IMR-90 (cell line): ENCODE measurements at regions not wholly inside any gene's neighbourhood (a gene's known extent, or its start where the extent isn't known, plus 50 kb on each side); places are given as distances from the start of the nearest gene placed in this dataset.
A peak's percentile ranks its signal among the peaks of the same experiment; 100 is the strongest.

Source experiments
- CEBPB ChIP-seq: IDR thresholded peaks from 2 replicates; pipeline ENCODE4 v1.6.1; 2012; ENCODE audit warnings: low read depth, low read length, improper control_type of control experiment
- CHD1 ChIP-seq: IDR thresholded peaks from 2 replicates; pipeline ENCODE4 v1.6.1; 2012; ENCODE audit warnings: low read depth, low read length, improper control_type of control experiment
- CTCF ChIP-seq: conservative IDR thresholded peaks from 2 replicates; pipeline ENCODE4 v1.5.1; 2012; ENCODE audit warnings: mild to moderate bottlenecking, low read depth, low read length, improper control_type of control experiment
- FOS ChIP-seq: fragments of 150-350 bp; IDR thresholded peaks from 2 replicates; pipeline ENCODE4 v1.6.1; 2016; ENCODE audit warnings: low read depth, low read length
- MAZ ChIP-seq: IDR thresholded peaks from 2 replicates; pipeline ENCODE4 v1.6.1; 2012; ENCODE audit warnings: low read depth, mild to moderate bottlenecking, low read length, improper control_type of control experiment, moderate library complexity, borderline replicate concordance
- MXI1 ChIP-seq: IDR thresholded peaks from 2 replicates; pipeline ENCODE4 v1.6.1; 2012; ENCODE audit warnings: low read depth, mild to moderate bottlenecking, low read length, moderate library complexity, borderline replicate concordance
- POLR2A ChIP-seq: IDR thresholded peaks from 2 replicates; pipeline ENCODE4 v1.6.1; 2012; ENCODE audit warnings: mild to moderate bottlenecking, low read depth, low read length
- RAD21 ChIP-seq: IDR thresholded peaks from 2 replicates; pipeline ENCODE4 v1.6.1; 2012; ENCODE audit warnings: low read length, improper control_type of control experiment
- RCOR1 ChIP-seq: IDR thresholded peaks from 2 replicates; pipeline ENCODE4 v1.6.1; 2012; ENCODE audit warnings: mild to moderate bottlenecking, low read length, improper control_type of control experiment; ENCODE audit not compliant: insufficient replicate concordance
- RFX5 ChIP-seq: IDR thresholded peaks from 2 replicates; pipeline ENCODE4 v1.8.0; 2012; ENCODE audit warnings: low read depth, mild to moderate bottlenecking, low read length, moderate library complexity
- SMC3 ChIP-seq: fragments of 150-350 bp; IDR thresholded peaks from 2 replicates; pipeline ENCODE4 v1.6.1; 2016; ENCODE audit warnings: low read depth, mild to moderate bottlenecking, antibody characterized with exemption, low read length, moderate library complexity
- USF2 ChIP-seq: fragments of 150-350 bp; IDR thresholded peaks from 2 replicates; pipeline ENCODE4 v1.6.1; 2017; ENCODE audit warnings: mild to moderate bottlenecking, antibody characterized with exemption, low read length, low read depth
- TF ChIP-seq, protein P1 (sequence below): fragments of 150-350 bp; IDR thresholded peaks from 2 replicates; pipeline ENCODE4 v1.6.1; 2016; ENCODE audit warnings: low read depth, mild to moderate bottlenecking, low read length, moderate library complexity, borderline replicate concordance

- TF ChIP-seq CTCF: no peak
- TF ChIP-seq MXI1: no peak
- TF ChIP-seq, protein P1, sequence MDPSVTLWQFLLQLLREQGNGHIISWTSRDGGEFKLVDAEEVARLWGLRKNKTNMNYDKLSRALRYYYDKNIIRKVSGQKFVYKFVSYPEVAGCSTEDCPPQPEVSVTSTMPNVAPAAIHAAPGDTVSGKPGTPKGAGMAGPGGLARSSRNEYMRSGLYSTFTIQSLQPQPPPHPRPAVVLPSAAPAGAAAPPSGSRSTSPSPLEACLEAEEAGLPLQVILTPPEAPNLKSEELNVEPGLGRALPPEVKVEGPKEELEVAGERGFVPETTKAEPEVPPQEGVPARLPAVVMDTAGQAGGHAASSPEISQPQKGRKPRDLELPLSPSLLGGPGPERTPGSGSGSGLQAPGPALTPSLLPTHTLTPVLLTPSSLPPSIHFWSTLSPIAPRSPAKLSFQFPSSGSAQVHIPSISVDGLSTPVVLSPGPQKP: no peak
- no peak for TF ChIP-seq RAD21
- TF ChIP-seq CEBPB: 0 out of 2 replicates have a peak, but pooled peaks have one; percentile 11
- no peak for TF ChIP-seq USF2
- TF ChIP-seq POLR2A: no peak
- TF ChIP-seq RFX5: no peak
- no peak for TF ChIP-seq FOS
- TF ChIP-seq CHD1: no peak
- no peak for TF ChIP-seq SMC3
- TF ChIP-seq MAZ: no peak
- TF ChIP-seq RCOR1: no peak
Observed at GRCh38 chr10:89085153-89085552, 94.6 kb downstream of the FAS start.
